Stimulated activated CD8-positive, alpha-beta memory T cell treated with anti-CD3 and anti-CD28 coated beads, Interleukin-15, amount 100 ng/mL, for 4 hours (primary cell): ENCODE measurements at regions not wholly inside any gene's neighbourhood (a gene's known extent, or its start where the extent isn't known, plus 50 kb on each side); places are given as distances from the start of the nearest gene placed in this dataset.

Source experiments
- DNase-seq, 2 donors: peaks; one replicate each; pipeline ENCODE4 v3.0.0-alpha.2; 2020; ENCODE audit warnings: low read depth in 2 of 2

DNA sequence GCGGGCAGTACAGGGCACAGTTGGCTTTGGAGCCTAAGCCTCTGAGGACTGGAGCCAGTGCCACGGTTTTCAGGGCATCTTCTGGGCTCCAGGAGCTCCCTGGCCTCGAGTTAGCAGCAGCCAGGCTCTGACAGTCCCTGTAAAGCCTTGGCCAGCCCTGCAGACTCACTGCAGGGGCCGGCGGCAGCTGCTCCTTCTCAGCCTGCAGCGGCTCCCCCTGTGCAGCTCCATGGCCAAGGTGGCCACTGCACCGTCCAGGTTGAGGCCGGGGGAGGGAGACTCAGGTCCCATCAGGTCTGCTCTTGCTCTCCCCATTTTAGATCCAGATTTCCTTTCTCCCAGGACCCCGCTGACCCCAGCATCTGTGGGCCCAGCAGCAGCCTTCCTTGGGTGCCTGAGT is 1461.1 kb downstream of the BRD1 start:
- no peak for DNase-seq

DNA sequence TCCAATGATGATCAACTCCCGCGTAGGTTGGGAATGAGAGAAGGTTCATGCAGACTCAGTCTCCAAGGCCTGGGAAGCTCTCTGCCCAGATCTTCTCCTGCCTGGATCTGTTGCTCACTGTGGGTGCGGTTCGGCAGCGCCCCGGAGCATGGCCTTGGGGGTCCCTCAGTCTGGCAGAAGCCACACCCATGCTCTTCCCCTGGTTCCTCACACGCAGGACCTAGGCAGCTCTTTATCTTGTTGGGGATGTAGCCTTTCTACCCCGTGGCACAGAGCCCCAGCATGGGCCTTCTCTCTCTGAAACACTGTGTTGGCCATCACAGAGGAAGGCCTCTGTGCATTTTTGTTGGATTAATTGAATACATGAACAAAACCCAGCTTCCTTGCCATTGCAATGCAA is 1461.6 kb downstream of the BRD1 start:
- DNase-seq: no peak

DNA sequence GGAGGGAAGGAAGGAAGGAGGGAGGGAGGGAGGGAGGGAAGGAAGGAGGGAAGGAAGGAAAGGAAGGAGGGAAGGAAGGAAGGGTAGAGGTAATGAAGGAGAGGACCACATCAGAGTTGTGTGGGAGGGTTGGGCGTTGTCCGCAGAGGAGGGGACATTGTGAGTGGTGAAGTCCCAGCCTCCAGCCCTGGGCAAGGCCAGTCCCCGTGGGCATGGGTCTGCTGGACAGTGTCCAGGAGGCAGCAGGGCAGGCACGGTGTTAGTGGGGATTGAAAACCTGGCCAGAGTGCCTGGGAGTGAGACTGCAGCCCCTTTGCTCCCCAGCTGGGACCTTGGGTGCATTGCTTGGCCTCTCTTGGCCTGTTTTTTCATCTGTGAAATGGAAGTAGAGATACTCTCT is 1462.3 kb downstream of the BRD1 start:
- DNase-seq: no peak

DNA sequence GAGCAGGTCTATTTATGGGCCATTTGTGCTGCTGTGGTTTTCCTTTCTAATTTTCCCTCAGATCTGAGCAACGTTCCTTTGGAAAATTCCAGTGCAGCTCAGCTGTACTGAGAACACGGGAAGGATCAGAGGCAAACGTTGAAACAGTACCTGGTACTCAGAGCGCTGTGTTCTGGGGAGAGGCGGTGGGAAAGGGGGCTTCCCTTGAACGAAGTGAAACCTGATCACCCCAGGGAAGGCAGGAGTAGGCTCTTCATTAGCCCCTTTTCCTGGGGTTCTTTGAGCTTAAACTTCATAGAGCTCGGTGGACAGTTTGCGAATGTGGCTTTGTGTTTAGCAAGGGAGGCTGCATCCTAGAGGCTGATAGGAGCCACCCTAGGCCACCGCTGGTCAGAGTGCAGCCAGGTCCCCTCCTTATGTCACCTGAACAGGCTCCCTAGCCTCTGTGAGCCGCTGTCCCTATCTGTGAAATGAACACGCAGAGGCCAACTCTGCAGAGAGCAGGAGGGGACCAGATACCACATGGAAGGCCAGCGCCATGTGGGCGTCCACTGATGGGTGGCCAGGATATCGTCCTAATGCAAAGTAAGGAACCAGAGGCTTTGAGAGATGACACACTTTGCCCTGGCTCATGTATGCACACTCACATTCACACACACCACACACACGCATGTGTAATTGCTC is 1464.8 kb downstream of the BRD1 start:
- no peak for DNase-seq

DNA sequence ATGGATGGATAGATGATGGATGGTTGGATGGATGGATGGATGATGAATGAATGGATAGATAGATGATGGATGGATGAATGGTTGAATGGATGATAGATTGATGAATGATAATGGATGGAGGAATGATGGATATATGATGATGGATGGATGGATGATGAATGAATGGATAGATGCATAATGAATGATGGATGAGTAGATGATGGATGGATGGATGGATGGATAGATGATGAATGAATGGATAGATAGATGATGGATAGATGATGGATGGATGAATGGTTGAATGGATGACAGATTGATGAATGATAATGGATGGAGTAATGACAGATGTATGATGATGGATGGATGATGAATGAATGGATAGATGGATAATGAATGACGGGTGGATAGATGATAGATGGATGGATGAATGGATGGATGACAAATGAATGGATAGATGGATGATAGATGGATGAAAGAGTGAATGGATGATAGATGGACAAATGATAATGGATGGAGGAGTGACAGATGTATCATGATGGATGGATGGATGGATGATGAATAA is 1466.5 kb downstream of the BRD1 start:
- no peak for DNase-seq

DNA sequence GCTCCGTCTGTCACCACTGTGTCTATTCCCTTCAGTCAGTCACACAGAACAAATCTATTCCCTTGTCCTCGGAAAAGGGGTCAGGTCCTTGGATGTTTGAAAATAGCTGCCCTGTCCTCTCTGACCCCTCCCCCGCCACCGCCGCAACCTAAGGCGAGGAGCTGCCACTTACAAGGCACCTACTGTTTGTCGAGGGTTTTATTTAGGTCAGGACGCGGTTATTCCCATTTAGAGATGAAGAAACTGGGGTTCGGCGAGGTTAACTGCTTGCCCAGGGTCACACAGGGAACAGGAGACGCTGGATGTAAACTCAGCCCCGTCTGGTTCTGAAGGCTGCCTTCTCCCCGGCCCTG is 1468.1 kb downstream of the BRD1 start:
- no peak for DNase-seq

DNA sequence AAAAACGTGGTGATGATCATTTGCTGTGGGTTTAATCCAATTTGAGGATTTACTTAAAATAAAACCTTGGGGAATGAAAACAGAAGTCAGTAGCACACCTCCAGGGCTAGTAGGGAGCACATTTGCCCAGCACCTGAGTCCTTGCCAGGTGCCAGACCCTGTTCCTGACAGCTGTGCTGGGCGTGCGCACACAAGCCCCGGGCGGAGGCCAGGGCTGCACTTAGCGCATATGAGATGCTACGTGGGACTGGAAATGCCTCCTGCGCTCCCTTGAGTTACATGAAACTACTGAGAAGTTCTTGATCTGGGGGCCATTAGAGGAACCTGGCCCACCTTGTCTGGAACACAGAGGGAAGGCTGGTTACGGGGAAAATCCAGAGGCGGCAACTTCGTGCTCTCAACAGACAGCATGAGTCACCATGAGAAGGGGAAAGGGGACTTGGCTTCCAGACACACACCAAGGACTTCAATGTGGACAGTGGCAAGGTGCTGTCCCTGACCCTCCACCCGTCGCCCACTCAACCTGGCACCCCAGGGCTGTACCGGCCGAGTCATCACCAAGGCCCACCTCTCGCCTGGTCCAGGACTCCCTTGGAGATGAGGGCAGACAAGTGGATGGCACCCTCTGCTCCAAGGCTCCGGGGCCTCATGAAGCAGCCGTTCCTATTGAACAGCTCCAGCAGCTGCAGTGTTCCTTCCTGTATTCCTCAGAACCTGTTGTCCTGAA is 1468.6 kb downstream of the BRD1 start:
- no peak for DNase-seq

DNA sequence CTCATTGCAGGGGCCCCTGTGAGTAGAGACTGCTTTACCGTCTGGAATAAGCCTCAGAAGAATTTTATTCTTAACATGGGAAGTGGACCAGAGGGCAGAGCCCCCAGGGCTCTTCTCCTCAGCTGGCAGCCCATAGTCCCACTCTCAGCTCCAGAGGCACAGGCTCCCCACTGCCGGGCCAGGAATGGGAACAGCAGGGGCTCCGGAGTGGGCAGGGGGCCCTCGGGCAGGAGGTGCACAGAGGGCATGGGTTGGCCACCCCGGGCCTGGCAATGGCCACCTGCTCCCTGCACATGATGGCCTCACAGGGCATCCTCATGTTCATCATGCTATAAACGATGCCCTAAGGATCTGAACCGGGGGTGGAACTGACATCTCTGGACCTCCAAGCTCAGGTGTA is 1469.7 kb downstream of the BRD1 start:
- DNase-seq: no peak

DNA sequence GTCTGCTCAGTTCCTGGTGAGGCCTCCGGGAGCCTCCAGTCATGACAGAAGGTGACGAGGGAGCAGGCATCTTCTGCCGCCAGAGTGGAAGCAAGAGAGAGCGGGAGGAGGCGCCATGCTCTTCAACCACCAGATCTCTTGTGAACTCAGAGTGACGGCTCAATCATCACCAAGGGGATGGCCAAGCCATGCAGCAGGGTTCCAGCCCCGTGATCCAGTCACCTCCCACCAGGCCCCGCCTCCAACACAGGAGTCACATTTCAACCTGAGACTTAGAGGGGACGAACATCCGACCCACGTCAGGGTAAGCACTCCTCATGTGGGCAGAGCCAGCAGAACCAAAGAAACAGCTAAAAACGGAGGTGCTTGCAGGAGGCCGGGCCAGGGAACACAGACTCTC is 1470.5 kb downstream of the BRD1 start:
- no peak for DNase-seq

DNA sequence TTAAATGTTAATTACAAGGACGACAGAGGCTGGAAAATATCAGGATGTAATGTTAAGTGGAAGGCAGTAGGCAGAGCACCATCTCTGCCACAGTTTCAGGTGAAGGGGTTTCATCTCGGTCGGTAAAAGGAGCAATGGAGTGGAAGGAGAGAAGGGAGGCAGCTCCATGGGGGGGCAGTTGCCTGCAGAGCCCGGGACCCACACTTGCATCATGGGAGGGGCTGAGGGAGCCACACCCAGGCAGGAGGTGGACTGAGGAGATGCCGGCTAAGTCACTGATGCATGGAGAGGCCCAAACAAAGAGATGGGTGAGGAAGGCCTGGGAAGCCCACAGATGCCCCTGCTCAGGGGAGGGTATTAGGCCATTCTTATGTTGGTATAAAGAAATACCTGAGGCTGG is 1470.9 kb downstream of the BRD1 start:
- DNase-seq: no peak

DNA sequence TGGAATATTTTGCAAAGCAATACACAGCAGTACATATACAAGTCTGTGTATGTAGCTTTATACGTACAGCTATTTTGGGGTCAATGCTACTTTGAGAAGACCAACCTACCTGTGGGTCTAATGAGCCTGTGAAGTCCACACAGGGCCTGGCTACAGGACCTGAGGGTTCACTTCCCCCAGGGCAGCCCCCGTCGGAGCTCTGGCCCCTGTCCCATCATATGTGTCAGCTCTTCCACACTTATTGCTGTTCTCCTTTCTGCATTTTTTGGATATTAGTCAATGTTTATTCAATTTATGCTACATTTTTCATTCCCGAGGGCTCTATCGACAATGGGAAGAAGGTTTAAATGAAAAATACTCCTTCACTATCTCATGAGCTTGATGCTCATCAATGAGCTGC is 1473.6 kb downstream of the BRD1 start:
- no peak for DNase-seq

DNA sequence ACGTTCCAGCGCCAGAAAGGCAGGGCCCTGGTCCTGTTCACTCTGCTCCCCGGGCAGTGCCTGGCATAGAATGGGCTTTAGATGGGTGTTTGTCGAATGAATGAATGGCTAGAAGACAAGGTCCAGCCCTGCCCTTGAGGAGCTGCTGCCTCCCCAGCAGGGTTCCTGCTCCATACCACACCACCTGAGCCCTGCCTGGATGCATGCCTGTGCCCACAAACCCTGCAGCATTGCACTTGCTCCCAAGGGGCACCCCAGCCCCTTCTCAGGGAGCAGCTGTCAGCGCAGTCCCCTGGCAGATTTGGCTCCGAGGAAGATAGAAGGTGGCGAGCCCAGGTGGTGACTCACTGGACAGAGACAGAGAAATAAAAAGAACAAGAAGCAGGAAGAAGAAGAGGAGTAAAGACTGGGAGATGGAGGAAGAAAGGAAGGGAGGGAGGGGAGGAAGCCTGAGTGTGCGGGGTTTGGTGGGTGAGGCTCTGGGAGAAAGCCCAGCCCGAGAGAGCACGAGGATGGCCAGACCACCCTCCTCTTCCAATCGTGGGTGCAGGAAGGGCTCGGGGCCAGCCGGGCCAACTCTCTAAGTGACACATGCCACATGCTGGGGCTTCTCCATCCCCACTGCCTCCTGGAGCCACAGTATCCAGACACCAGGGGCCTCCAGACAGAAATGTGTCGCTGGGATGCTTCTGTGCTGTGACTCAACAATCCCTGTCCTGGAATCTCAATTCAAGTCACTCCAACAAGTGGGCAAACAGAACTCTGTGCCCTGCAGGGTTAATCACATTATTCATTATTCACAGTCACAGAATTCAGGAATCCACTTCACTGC is 1474.3 kb downstream of the BRD1 start:
- DNase-seq: no peak

DNA sequence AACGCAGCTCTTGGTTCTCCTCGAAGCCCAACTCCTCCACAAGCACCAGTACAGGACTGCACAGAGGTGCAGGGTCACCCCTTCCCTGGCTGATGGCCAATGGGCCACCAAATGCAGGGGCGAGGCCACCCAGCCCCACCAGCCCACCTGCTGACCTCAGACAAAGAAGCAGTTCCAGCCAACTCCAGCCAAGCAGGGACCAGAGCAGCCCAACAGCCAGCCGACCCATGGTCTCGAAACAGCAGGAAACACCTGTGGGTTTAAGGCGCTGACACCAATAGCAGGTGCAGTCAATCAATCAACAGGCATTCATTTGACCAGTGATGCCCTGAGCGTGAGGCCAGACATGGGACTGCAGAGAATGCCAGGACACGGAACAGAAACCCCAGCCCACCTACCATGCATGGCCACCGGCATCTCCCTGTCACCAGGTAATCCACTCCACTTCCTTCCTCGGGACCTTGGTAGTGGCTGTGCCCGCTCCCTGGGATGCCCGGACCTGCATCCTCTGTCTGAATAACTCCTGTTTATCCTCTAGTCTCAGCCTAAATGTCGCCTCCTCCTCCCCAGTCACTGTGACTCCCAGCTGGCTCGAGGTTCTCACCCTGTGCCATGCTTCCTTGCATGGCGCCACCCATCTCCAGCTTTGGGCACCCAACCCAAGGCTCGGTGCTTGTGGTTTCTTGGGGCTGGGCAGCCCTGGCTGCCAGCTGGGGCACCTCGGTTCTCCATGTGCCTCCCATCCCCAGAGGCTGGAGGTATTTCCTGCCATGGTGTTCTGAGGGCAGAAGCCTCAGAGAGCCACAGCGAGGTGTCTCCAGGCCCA is 1475.4 kb downstream of the BRD1 start:
- no peak for DNase-seq

DNA sequence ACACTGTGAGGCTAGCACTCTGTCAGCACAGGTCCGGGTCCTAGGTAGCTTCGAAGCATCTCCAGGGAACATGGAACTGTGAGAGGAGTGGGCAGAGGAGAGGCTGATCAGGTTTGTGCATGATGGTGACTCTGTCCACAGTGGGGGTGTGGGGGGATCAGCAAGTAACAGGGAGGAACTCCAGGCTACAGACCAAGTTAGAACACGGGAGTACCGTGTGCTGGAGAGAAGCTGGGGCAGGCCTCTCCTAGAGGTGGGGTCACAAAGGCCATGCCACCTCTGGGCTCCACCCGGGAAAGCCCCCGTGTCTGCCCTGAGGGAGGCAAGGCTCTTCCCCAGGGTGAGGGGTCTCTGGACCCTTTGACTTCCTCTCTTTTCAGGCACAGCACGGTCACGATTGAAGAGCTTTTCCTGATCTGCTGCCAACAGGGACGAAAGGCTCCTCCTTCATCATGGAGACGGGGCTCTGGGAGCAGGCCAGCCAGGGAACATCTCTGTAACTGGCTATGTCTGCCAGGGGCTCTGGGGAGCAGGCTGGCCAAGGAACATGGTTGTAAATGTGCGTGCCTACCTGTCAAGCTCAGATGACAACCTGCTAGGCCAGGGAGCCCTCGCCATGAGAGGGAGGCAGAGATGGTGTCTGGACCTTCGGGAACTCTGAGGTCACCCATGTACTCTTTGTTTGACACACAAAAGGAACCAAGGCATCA is 1476.1 kb downstream of the BRD1 start:
- no peak for DNase-seq

DNA sequence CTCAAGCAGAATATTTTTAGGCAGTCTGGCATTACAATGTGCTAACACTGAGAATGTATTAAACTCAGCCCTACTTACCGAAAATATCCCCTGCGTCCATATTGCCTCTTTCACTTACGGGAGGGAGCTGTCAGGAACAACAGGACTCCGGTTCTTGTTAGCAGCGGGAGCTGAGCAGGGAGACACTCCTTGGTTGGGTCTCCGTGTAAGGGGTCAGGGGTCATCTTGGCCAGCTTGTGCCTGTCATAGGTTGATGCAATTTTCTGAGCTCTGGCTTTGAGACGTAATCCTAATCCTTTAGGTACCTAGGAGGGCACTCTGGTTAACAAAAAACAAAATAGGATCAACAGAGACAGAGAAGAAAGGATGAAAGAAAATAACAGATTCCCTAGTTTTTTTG is 1477.2 kb downstream of the BRD1 start:
- DNase-seq: no peak

DNA sequence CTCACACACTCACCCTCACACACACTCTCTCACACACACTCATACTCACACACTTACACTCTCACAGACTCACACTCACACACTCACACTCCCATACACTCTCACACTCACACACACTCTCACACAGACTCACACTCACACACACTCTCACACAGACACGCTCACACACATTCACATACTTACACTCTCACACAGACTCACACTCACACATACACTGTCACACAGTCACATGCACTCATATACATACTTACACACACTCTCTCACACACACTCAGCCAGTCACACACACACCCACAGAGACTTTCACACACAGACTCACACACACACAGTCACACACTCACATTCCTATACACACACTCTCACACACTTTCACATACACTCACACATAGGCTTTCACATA is 1478.8 kb downstream of the BRD1 start:
- no peak for DNase-seq

DNA sequence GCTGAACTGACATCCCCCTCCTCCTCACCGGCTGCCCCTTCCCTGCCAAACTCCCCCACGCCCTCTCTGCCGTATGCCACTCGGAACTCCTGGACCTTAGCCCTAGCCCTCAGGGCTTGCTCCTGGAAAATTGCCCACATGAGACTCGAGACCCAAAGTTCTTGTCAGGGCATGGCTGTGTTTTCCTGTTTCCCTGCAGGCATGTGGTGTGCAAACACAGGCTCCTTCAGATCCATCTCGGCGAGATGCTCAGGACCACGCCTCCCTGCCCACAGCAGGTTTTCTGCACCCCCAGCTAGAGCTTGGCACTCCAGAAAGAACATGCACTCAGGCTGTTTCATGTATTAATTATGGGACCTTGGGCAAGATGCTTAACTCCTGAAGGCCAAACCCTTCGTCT is 1480.4 kb downstream of the BRD1 start:
- no peak for DNase-seq

DNA sequence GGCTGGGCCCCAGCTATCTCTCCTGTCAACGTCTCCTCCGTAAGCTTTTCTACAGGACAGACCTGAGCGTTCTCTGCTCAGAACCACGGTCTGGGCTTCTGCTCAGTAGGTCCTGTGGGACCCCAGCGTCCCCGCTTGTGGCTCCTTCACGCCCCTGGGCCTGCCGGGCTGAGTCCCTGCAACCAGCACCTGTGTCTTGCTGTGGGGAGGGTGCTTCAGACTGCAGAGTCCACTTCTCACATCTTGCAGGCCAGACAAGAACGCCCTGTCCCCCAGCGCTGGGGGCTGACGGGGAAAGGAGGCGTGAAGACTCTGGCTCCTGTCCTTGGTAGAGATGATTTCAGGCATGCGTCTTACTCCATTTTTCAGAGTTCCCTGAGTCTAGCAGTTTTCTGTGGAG is 1480.8 kb downstream of the BRD1 start:
- no peak for DNase-seq

DNA sequence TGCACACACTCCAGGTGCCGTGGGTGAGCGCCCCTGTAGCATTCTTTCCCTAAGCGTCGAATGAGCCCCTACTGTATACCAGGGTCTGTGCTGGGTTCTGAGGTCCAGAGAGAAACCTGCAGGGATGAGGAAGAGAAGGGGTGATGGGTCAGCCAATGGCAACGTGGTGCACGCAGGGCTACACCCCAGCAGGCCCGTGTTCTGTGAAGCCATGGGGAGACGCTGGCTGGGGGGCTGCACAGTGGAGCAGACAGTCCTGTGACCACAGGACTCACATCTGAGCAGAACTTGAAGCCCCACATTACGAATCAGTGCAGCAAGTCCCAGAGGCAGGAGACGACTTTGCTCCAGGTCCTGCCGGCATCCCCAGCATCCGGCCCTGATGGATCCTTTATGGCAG is 1481.4 kb downstream of the BRD1 start:
- DNase-seq: no peak

DNA sequence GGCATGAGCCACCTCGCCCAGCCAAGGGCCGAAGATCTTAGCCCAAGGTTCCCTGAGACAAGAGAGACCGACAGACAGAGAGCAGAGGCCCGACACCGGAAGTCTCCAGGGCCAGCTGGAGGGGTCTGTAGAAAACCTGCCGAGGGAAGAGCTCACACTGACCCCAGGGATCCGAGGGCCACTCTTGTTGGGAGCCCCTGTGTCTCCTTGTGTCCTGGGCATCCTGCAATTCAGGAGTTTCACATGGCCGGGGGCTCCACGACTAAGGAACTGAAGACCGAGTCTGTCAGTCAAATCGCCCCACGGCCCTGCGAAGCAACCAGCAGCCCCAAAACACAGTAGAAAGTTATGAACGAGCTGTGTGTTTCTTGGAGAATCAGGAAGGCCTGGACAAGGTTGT is 1482.0 kb downstream of the BRD1 start:
- no peak for DNase-seq

DNA sequence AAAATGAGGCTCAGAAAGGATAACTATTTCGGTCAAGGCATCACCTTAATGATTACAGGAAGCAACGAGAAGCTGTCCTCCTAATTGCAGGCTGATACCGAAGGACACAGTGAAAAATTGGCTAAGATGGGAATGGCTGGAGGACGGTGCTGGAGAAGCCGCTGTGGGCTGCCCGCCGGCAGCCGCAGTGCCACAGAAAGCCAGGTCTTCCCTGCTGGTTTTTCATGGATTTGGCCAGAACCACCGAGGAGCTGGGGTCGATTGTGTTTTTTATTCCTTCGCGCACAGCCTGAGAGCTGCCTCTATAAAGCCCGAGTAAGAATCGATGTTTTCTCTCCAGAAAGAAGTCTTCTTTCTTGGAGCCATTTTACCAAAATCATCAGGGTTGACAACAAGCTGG is 1484.2 kb downstream of the BRD1 start:
- no peak for DNase-seq
